ENCODE measurements at regions not wholly inside any gene's neighbourhood (a gene's known extent, or its start where the extent isn't known, plus 50 kb on each side); places are given as distances from the start of the nearest gene placed in this dataset.

- no peak for TF ChIP-seq CTCF (IDR thresholded peaks at IDR 0.05)
- TF ChIP-seq, protein P1, sequence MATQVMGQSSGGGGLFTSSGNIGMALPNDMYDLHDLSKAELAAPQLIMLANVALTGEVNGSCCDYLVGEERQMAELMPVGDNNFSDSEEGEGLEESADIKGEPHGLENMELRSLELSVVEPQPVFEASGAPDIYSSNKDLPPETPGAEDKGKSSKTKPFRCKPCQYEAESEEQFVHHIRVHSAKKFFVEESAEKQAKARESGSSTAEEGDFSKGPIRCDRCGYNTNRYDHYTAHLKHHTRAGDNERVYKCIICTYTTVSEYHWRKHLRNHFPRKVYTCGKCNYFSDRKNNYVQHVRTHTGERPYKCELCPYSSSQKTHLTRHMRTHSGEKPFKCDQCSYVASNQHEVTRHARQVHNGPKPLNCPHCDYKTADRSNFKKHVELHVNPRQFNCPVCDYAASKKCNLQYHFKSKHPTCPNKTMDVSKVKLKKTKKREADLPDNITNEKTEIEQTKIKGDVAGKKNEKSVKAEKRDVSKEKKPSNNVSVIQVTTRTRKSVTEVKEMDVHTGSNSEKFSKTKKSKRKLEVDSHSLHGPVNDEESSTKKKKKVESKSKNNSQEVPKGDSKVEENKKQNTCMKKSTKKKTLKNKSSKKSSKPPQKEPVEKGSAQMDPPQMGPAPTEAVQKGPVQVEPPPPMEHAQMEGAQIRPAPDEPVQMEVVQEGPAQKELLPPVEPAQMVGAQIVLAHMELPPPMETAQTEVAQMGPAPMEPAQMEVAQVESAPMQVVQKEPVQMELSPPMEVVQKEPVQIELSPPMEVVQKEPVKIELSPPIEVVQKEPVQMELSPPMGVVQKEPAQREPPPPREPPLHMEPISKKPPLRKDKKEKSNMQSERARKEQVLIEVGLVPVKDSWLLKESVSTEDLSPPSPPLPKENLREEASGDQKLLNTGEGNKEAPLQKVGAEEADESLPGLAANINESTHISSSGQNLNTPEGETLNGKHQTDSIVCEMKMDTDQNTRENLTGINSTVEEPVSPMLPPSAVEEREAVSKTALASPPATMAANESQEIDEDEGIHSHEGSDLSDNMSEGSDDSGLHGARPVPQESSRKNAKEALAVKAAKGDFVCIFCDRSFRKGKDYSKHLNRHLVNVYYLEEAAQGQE (IDR thresholded peaks at IDR 0.05; ENCODE audit: insufficient read depth in 1 of 2, low read depth in 2 of 2, low read length in 1 of 2), result no peak
- TF ChIP-seq POLR2AphosphoS5 (IDR thresholded peaks at IDR 0.05; ENCODE audit: low read depth, low read length), result no peak
- TF ChIP-seq SIN3A (IDR thresholded peaks at IDR 0.05; ENCODE audit: borderline replicate concordance, insufficient read depth, low read depth, low read length), result no peak
Measured at GRCh38 chr3:7875925-7876324, 625.7 kb upstream of the LMCD1 start.
